ENCODE measurements at regions not wholly inside any gene's neighbourhood (a gene's known extent, or its start where the extent isn't known, plus 50 kb on each side); places are given as distances from the start of the nearest gene placed in this dataset.
"Not testable (repeated sequence)": the region's sequence is repeated elsewhere in the genome, so short reads cannot be mapped to it uniquely, and the experiment has no call there.

DNA sequence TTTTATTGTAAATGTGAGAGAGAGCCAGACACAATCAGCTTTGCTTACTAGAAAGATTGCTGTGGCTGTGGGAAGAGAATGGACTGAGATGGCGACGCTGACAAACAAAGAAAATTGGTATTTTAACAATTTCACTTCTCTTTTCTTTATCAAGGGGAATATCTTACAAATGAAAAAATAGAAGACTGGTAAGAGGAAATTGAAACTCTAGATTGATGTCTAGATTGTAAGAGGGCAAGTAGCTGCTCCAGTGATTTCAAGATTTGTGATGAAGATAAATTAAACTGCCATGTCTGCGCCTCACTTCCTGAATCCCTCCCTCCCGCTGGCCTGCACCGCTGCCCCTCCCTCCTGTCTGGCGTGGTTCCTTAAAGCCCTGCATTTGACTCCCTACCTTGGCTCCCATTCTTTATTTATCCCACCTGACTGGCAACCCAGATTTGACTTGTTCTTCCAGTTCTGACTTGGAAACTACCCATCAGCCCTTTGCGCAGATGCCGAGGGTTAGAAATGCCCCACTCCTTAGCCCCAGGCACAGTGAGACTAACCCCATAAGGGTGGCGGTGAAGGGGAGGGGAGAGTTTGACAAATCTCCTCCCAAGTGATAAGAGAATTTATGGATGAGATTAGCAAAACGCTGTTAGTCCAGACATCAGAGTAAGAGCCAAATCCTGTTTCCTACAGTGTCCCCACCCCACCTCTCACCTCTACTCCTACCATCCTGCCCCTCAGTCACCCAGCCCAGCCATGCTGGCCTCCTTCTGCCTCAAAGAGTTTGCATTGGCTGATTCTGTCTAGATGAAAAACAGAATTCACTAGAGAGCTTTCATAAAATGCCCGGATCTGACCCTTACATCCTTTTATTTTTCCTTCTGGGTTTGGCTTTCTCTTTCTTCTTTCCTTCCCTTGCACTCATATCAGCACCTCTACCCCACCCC lies 125.3 kb upstream of the ATF7IP start:
- TF ChIP-seq, protein P1, sequence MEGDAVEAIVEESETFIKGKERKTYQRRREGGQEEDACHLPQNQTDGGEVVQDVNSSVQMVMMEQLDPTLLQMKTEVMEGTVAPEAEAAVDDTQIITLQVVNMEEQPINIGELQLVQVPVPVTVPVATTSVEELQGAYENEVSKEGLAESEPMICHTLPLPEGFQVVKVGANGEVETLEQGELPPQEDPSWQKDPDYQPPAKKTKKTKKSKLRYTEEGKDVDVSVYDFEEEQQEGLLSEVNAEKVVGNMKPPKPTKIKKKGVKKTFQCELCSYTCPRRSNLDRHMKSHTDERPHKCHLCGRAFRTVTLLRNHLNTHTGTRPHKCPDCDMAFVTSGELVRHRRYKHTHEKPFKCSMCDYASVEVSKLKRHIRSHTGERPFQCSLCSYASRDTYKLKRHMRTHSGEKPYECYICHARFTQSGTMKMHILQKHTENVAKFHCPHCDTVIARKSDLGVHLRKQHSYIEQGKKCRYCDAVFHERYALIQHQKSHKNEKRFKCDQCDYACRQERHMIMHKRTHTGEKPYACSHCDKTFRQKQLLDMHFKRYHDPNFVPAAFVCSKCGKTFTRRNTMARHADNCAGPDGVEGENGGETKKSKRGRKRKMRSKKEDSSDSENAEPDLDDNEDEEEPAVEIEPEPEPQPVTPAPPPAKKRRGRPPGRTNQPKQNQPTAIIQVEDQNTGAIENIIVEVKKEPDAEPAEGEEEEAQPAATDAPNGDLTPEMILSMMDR (IDR thresholded peaks at IDR 0.05; ENCODE audit: unreplicated experiment): no peak
- no peak overlapping the region for H3K4me3 Mint-ChIP-seq (ENCODE audit: unreplicated experiment)
- H3K9me3 Mint-ChIP-seq (ENCODE audit: unreplicated experiment): peaks cover 14% of the 10 kb centered on the region
- ChIA-PET CTCF (interaction anchor here (0.6 to 3.1 kb wide), 8 partner anchors 14 to 425 kb away, joined by 3 to 43 read pairs (median 10); partner anchors contain the start of gene ATF7IP), POLR2A (interaction anchor here (0.6 to 3.8 kb wide), 4 partner anchors 15 to 126 kb away, joined by 3 to 31 read pairs (median 3); partner anchors contain the start of gene ATF7IP)
- intact Hi-C loops (cut with micrococcal nuclease): loop anchor here (2.0 to 5.0 kb wide), 3 partner anchors 177 to 392 kb away; no protein-coding TSS in a partner anchor
- peak overlapping the region; percentile 82 for H3K27ac Mint-ChIP-seq (ENCODE audit: low read depth, unreplicated experiment)
- no TSS peak for BruUV-seq (replicated peaks)
- H3K36me3 Mint-ChIP-seq (ENCODE audit: insufficient read depth, unreplicated experiment): peaks cover 6% of the 10 kb centered on the region
- DNase-seq (ENCODE audit: unreplicated experiment): no peak
- H3K27me3 Mint-ChIP-seq (ENCODE audit: insufficient read depth, unreplicated experiment): no peaks in the 10 kb centered on the region
- peaks cover 11% of the 10 kb centered on the region for H3K4me1 Mint-ChIP-seq (ENCODE audit: insufficient read depth, unreplicated experiment)

DNA sequence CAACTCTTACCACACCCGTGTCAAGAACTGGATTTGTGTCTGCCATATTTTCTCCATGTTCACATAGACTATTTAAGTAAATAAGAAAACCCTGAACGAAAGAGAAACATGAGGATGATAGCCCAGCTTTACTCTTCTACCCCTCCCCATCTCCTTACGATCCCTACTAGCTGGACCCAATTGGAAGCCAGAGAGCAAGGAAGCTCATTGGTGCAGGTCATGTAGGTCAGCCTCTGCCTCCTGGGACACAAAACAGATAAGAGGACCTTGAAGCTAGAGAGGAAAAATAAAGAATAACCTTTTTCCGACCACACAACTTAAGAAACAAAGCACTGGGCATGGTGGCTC lies 124.6 kb upstream of the ATF7IP start:
- peak overlapping the region; percentile 82 for H3K27ac Mint-ChIP-seq (ENCODE audit: low read depth, unreplicated experiment)
- peaks cover 6% of the 10 kb centered on the region for H3K36me3 Mint-ChIP-seq (ENCODE audit: insufficient read depth, unreplicated experiment)
- H3K9me3 Mint-ChIP-seq (ENCODE audit: unreplicated experiment): peaks cover 14% of the 10 kb centered on the region
- peaks cover 11% of the 10 kb centered on the region for H3K4me1 Mint-ChIP-seq (ENCODE audit: insufficient read depth, unreplicated experiment)
- no peak for DNase-seq (ENCODE audit: unreplicated experiment)
- POLR2A ChIA-PET: interaction anchor here (0.6 kb wide), 1 partner anchor 15 kb away, joined by 3 read pairs; no protein-coding TSS in a partner anchor
- intact Hi-C loops (cut with micrococcal nuclease): no loop called here
- BruUV-seq (replicated peaks): no TSS peak
- no peak overlapping the region for H3K4me3 Mint-ChIP-seq (ENCODE audit: unreplicated experiment)
- CTCF ChIA-PET: interaction anchor here (0.7 to 1.2 kb wide), 4 partner anchors 55 to 423 kb away, joined by 3 to 4 read pairs (median 4); no protein-coding TSS in a partner anchor
- no peaks in the 10 kb centered on the region for H3K27me3 Mint-ChIP-seq (ENCODE audit: insufficient read depth, unreplicated experiment)
- TF ChIP-seq, protein P1 (IDR thresholded peaks at IDR 0.05; ENCODE audit: unreplicated experiment): no peak

DNA sequence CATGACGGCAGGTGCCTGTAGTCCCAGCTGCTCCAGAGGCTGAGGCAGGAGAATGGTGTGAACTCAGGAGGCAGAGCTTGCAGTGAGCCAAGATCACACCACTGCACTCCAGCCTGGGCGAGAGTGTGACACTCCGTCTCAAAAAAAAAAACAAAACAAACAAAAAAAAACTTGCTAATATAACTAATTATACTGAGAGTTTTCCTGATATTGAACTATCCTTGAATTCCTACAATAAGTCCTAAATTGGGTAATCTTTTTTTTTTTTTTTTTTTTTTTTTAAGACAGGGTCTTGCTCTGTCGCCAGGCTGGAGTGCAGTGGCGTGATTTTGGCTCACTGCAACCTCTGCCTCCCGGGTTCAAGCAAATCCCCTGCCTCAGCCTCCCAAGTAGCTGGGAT lies 122.7 kb upstream of the ATF7IP start:
- POLR2A ChIA-PET; DNase-seq (ENCODE audit: unreplicated experiment); H3K27ac Mint-ChIP-seq (ENCODE audit: low read depth, unreplicated experiment); H3K36me3 Mint-ChIP-seq (ENCODE audit: insufficient read depth, unreplicated experiment); H3K27me3 Mint-ChIP-seq (ENCODE audit: insufficient read depth, unreplicated experiment); CTCF ChIA-PET; H3K4me3 Mint-ChIP-seq (ENCODE audit: unreplicated experiment); BruUV-seq (replicated peaks); intact Hi-C loops (cut with micrococcal nuclease): not testable (repeated sequence)
- Mint-ChIP-seq H3K9me3 (ENCODE audit: unreplicated experiment) (peaks cover 14% of the 10 kb centered on the region), H3K4me1 (ENCODE audit: insufficient read depth, unreplicated experiment) (peaks cover 11% of the 10 kb centered on the region)

DNA sequence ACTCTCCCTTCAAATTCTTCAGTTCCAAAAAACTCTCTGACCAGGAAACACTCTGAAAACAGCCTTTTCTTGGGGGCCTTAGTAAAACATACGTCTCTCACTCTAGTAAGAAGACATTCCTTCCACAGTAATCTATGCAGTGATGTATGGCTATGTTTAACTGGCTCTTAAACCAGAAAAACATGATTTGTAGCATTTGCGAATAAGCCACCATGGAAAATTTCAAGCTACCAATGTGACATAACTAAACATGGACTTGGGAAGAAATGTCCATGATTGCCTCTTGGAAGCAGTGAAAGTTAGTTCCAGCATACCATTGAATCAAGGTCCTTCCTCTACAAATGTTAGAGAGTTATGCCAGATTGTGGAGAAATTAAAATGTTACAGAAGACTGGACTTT lies 121.5 kb upstream of the ATF7IP start:
- H3K9me3 Mint-ChIP-seq (ENCODE audit: unreplicated experiment): peaks cover 14% of the 10 kb centered on the region
- ChIA-PET POLR2A (no interaction called here), CTCF (no interaction called here)
- peaks cover 11% of the 10 kb centered on the region for H3K4me1 Mint-ChIP-seq (ENCODE audit: insufficient read depth, unreplicated experiment)
- no peak overlapping the region for H3K27ac Mint-ChIP-seq (ENCODE audit: low read depth, unreplicated experiment)
- no peaks in the 10 kb centered on the region for H3K27me3 Mint-ChIP-seq (ENCODE audit: insufficient read depth, unreplicated experiment)
- TF ChIP-seq, protein P1 (IDR thresholded peaks at IDR 0.05; ENCODE audit: unreplicated experiment): no peak
- no peak for DNase-seq (ENCODE audit: unreplicated experiment)
- H3K4me3 Mint-ChIP-seq (ENCODE audit: unreplicated experiment): no peak overlapping the region
- H3K36me3 Mint-ChIP-seq (ENCODE audit: insufficient read depth, unreplicated experiment): peaks cover 11% of the 10 kb centered on the region
- BruUV-seq (replicated peaks): no TSS peak
- intact Hi-C loops (cut with micrococcal nuclease): no loop called here
